ENCODE measurements at regions not wholly inside any gene's neighbourhood (a gene's known extent, or its start where the extent isn't known, plus 50 kb on each side); places are given as distances from the start of the nearest gene placed in this dataset.

DNA sequence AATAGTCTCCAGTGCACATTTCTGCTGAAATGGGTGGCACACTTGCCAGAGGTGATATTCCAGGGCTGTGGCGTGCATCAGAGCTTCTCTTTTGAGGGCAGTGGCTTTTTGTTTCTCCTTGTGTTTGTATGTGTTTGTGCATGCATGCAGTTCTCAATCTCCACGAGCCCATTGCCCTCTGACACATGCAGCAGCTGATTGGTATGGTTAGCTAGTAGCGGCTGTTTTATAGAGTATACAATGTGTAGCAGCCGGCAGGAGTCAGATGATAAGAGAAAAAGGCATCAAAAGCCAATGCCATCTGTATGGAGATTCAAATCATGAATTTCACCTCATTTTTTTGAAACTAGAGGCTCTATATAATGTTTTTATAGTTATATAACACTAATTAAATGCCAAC, 616.9 kb upstream of the STXBP6 start:
- TF ChIP-seq, protein P1, sequence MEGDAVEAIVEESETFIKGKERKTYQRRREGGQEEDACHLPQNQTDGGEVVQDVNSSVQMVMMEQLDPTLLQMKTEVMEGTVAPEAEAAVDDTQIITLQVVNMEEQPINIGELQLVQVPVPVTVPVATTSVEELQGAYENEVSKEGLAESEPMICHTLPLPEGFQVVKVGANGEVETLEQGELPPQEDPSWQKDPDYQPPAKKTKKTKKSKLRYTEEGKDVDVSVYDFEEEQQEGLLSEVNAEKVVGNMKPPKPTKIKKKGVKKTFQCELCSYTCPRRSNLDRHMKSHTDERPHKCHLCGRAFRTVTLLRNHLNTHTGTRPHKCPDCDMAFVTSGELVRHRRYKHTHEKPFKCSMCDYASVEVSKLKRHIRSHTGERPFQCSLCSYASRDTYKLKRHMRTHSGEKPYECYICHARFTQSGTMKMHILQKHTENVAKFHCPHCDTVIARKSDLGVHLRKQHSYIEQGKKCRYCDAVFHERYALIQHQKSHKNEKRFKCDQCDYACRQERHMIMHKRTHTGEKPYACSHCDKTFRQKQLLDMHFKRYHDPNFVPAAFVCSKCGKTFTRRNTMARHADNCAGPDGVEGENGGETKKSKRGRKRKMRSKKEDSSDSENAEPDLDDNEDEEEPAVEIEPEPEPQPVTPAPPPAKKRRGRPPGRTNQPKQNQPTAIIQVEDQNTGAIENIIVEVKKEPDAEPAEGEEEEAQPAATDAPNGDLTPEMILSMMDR (IDR thresholded peaks at IDR 0.05), result no peak
- TF ChIP-seq POLR2A (IDR thresholded peaks at IDR 0.05) (no peak), EP300 (IDR thresholded peaks at IDR 0.05) (no peak)

Data from tibial nerve (tissue), 4 donors.